Fibroblast of pulmonary artery (primary cell): ENCODE measurements at regions not wholly inside any gene's neighbourhood (a gene's known extent, or its start where the extent isn't known, plus 50 kb on each side); places are given as distances from the start of the nearest gene placed in this dataset.

Experiments used
- DNase-seq: peaks from one replicate; pipeline ENCODE4 v3.0.0-alpha.2; 2010; ENCODE audit warnings: low read depth
- H3K4me3 ChIP-seq: replicated peaks from 2 replicates; pipeline ENCODE4 v1.5.1; 2011; ENCODE audit warnings: low read depth, mild to moderate bottlenecking, control low read depth, low read length, moderate library complexity
- CTCF ChIP-seq: IDR thresholded peaks from 2 replicates; pipeline ENCODE4 v1.5.1; 2011; ENCODE audit warnings: mild to moderate bottlenecking, control low read depth, low read length, inconsistent platforms; ENCODE audit errors: missing control alignments

- no peak for TF ChIP-seq CTCF
- no peak overlapping the region for H3K4me3 ChIP-seq
- no peak for DNase-seq
Measured at GRCh38 chr2:6538607-6539006, 327.1 kb downstream of the CMPK2 start.

GRCh38 chr2:6545336-6545735, 320.4 kb downstream of the CMPK2 start:
- no peak overlapping the region for H3K4me3 ChIP-seq
- no peak for DNase-seq
- no peak for TF ChIP-seq CTCF

GRCh38 chr2:6545795-6546194, 319.9 kb downstream of the CMPK2 start:
- no peak overlapping the region for H3K4me3 ChIP-seq
- no peak for TF ChIP-seq CTCF
- DNase-seq: no peak

GRCh38 chr2:6554466-6554865, 311.2 kb downstream of the CMPK2 start:
- H3K4me3 ChIP-seq: no peak overlapping the region
- TF ChIP-seq CTCF: no peak
- DNase-seq: no peak

GRCh38 chr2:6556755-6557154, 309.0 kb downstream of the CMPK2 start:
- peak; percentile 0 for DNase-seq

GRCh38 chr2:6557737-6558136, 308.0 kb downstream of the CMPK2 start:
- H3K4me3 ChIP-seq: no peak overlapping the region
- no peak for DNase-seq
- no peak for TF ChIP-seq CTCF

More at GRCh38 chr2:6556755-6557154, 309.0 kb downstream of the CMPK2 start:
- no peak for TF ChIP-seq CTCF
- H3K4me3 ChIP-seq: no peak overlapping the region

GRCh38 chr2:6562771-6563170, 302.9 kb downstream of the CMPK2 start:
- TF ChIP-seq CTCF: no peak
- no peak for DNase-seq

More at GRCh38 chr2:6562771-6563170, 302.9 kb downstream of the CMPK2 start:
- H3K4me3 ChIP-seq: no peak overlapping the region
